ENCODE measurements at regions not wholly inside any gene's neighbourhood (a gene's known extent, or its start where the extent isn't known, plus 50 kb on each side); places are given as distances from the start of the nearest gene placed in this dataset.

- TF ChIP-seq GATA2 (IDR thresholded peaks at IDR 0.05; ENCODE audit: low read depth, low read length): no peak
- TF ChIP-seq GATA3 (IDR thresholded peaks at IDR 0.05; ENCODE audit: low read depth, low read length): no peak
These were observed 52.2 kb upstream of the ZC3H15 start for GRCh38 chr2:186433777-186434432.
